ENCODE measurements at regions not wholly inside any gene's neighbourhood (a gene's known extent, or its start where the extent isn't known, plus 50 kb on each side); places are given as distances from the start of the nearest gene placed in this dataset.
A peak's percentile ranks its signal among the peaks of the same experiment; 100 is the strongest.

- peaks cover 0 to 4% of the 10 kb centered on the region in 2 donors for H3K9me3 ChIP-seq (replicated peaks in 1 of 2; ENCODE audit: control insufficient read depth in 2 of 2, insufficient read depth in 1 of 2, low read depth in 1 of 2, low read length in 2 of 2)
- WGBS, 2 donors (ENCODE audit: extremely low coverage in 2 of 2, insufficient read length in 2 of 2, insufficient replicate concordance in 1 of 2), result no CpG with 5 or more reads among the region's 1 CpG
- DNase-seq (ENCODE audit: low spot score), result no peak
- no peaks in the 10 kb centered on the region for H3K36me3 ChIP-seq (replicated peaks in 1 of 2; ENCODE audit: control insufficient read depth in 2 of 2, insufficient read depth in 2 of 2, low read length in 2 of 2)
- H3K9ac ChIP-seq (ENCODE audit: low read depth, low read length, poor library complexity), result no peak overlapping the region
- no peak overlapping the region for H3K14ac ChIP-seq (ENCODE audit: low read length)
- H3K27ac ChIP-seq (replicated peaks; ENCODE audit: low read length), result no peak overlapping the region
- H4K8ac ChIP-seq (ENCODE audit: low read depth, low read length), result no peak overlapping the region
- no peaks in the 10 kb centered on the region for H3K27me3 ChIP-seq (ENCODE audit: control insufficient read depth in 3 of 3, insufficient read depth in 3 of 3, low read depth in 1 of 3, low read length in 3 of 3)
- H3K79me1 ChIP-seq (ENCODE audit: low read depth, low read length), result no peaks in the 10 kb centered on the region
- no peak overlapping the region for H3K4ac ChIP-seq (ENCODE audit: low read length)
- H3K18ac ChIP-seq (ENCODE audit: low read length), result no peak overlapping the region
- H2BK5ac ChIP-seq (ENCODE audit: low read length), result no peak overlapping the region
- H2AFZ ChIP-seq (ENCODE audit: low read length), result no peak overlapping the region
- no peaks in the 10 kb centered on the region for H3K4me1 ChIP-seq (ENCODE audit: control insufficient read depth in 2 of 2, insufficient read depth in 1 of 2, low read depth in 1 of 2, low read length in 2 of 2)
- no peak overlapping the region for H2BK15ac ChIP-seq (ENCODE audit: low read length)
- H3K23ac ChIP-seq (ENCODE audit: low read depth, low read length, poor library complexity), result no peak overlapping the region
- H4K91ac ChIP-seq (ENCODE audit: low read depth, low read length, poor library complexity), result no peak overlapping the region
- no peak overlapping the region for H2AK5ac ChIP-seq (ENCODE audit: low read depth, low read length)
- no peak overlapping the region for H3K4me2 ChIP-seq (ENCODE audit: insufficient read depth, low read length, poor library complexity, severe bottlenecking)
- H2BK12ac ChIP-seq (ENCODE audit: low read length), result no peak overlapping the region
- H2BK120ac ChIP-seq (ENCODE audit: low read depth, low read length), result no peak overlapping the region
- no peak overlapping the region for H3K4me3 ChIP-seq (ENCODE audit: low read length in 2 of 2)
These were observed 455.0 kb downstream of the EPHA3 start for GRCh38 chr3:89562373-89562772.

- no peak overlapping the region for H3K4me3 ChIP-seq (ENCODE audit: low read length in 2 of 2)
- H2AK5ac ChIP-seq (ENCODE audit: low read depth, low read length), result no peak overlapping the region
- no peak overlapping the region for H3K18ac ChIP-seq (ENCODE audit: low read length)
- no peak for DNase-seq (ENCODE audit: low spot score)
- H3K79me1 ChIP-seq (ENCODE audit: low read depth, low read length), result no peaks in the 10 kb centered on the region
- H3K9ac ChIP-seq (ENCODE audit: low read depth, low read length, poor library complexity), result no peak overlapping the region
- H3K27me3 ChIP-seq (ENCODE audit: control insufficient read depth in 3 of 3, insufficient read depth in 3 of 3, low read depth in 1 of 3, low read length in 3 of 3), result no peaks in the 10 kb centered on the region
- no peak overlapping the region for H2BK12ac ChIP-seq (ENCODE audit: low read length)
- peaks cover 0 to 4% of the 10 kb centered on the region in 2 donors for H3K9me3 ChIP-seq (replicated peaks in 1 of 2; ENCODE audit: control insufficient read depth in 2 of 2, insufficient read depth in 1 of 2, low read depth in 1 of 2, low read length in 2 of 2)
- H3K4me1 ChIP-seq (ENCODE audit: control insufficient read depth in 2 of 2, insufficient read depth in 1 of 2, low read depth in 1 of 2, low read length in 2 of 2), result no peaks in the 10 kb centered on the region
- H3K14ac ChIP-seq (ENCODE audit: low read length), result no peak overlapping the region
- no peak overlapping the region for H3K23ac ChIP-seq (ENCODE audit: low read depth, low read length, poor library complexity)
- no peak overlapping the region for H3K4me2 ChIP-seq (ENCODE audit: insufficient read depth, low read length, poor library complexity, severe bottlenecking)
- no peak overlapping the region for H2BK15ac ChIP-seq (ENCODE audit: low read length)
- H3K4ac ChIP-seq (ENCODE audit: low read length), result no peak overlapping the region
- no peak overlapping the region for H2AFZ ChIP-seq (ENCODE audit: low read length)
- H2BK5ac ChIP-seq (ENCODE audit: low read length), result no peak overlapping the region
- H3K27ac ChIP-seq (replicated peaks; ENCODE audit: low read length), result no peak overlapping the region
- H4K8ac ChIP-seq (ENCODE audit: low read depth, low read length), result no peak overlapping the region
- H2BK120ac ChIP-seq (ENCODE audit: low read depth, low read length), result no peak overlapping the region
- no peaks in the 10 kb centered on the region for H3K36me3 ChIP-seq (replicated peaks in 1 of 2; ENCODE audit: control insufficient read depth in 2 of 2, insufficient read depth in 2 of 2, low read length in 2 of 2)
- no peak overlapping the region for H4K91ac ChIP-seq (ENCODE audit: low read depth, low read length, poor library complexity)
These were observed 457.7 kb downstream of the EPHA3 start for GRCh38 chr3:89565098-89565497.

- Histone ChIP-seq H3K27ac (replicated peaks; ENCODE audit: low read length) (no peak overlapping the region), H3K23ac (ENCODE audit: low read depth, low read length, poor library complexity) (peak overlapping the region; percentile 34), H2BK12ac (ENCODE audit: low read length) (no peak overlapping the region), H2AK5ac (ENCODE audit: low read depth, low read length) (no peak overlapping the region), H2BK120ac (ENCODE audit: low read depth, low read length) (no peak overlapping the region), H2AFZ (ENCODE audit: low read length) (no peak overlapping the region), H2BK15ac (ENCODE audit: low read length) (no peak overlapping the region), H3K18ac (ENCODE audit: low read length) (peak overlapping the region; percentile 27), H3K14ac (ENCODE audit: low read length) (no peak overlapping the region), H3K36me3 (replicated peaks in 1 of 2; ENCODE audit: control insufficient read depth in 2 of 2, insufficient read depth in 2 of 2, low read length in 2 of 2) (no peaks in the 10 kb centered on the region), H3K4me3 (ENCODE audit: low read length in 2 of 2) (no peak overlapping the region), H3K9me3 (replicated peaks in 1 of 2; ENCODE audit: control insufficient read depth in 2 of 2, insufficient read depth in 1 of 2, low read depth in 1 of 2, low read length in 2 of 2) (peaks cover 0 to 4% of the 10 kb centered on the region in 2 donors), H3K27me3 (ENCODE audit: control insufficient read depth in 3 of 3, insufficient read depth in 3 of 3, low read depth in 1 of 3, low read length in 3 of 3) (no peaks in the 10 kb centered on the region), H3K4ac (ENCODE audit: low read length) (no peak overlapping the region), H3K79me1 (ENCODE audit: low read depth, low read length) (no peaks in the 10 kb centered on the region), H3K9ac (ENCODE audit: low read depth, low read length, poor library complexity) (no peak overlapping the region), H2BK5ac (ENCODE audit: low read length) (no peak overlapping the region), H3K4me2 (ENCODE audit: insufficient read depth, low read length, poor library complexity, severe bottlenecking) (no peak overlapping the region), H4K91ac (ENCODE audit: low read depth, low read length, poor library complexity) (no peak overlapping the region), H3K4me1 (ENCODE audit: control insufficient read depth in 2 of 2, insufficient read depth in 1 of 2, low read depth in 1 of 2, low read length in 2 of 2) (no peaks in the 10 kb centered on the region), H4K8ac (ENCODE audit: low read depth, low read length) (peak overlapping the region; percentile 92)
- no CpG with 5 or more reads among the region's 6 CpGs for WGBS, 2 donors (ENCODE audit: extremely low coverage in 2 of 2, insufficient read length in 2 of 2, insufficient replicate concordance in 1 of 2)
- DNase-seq (ENCODE audit: low spot score), result no peak
These were observed 463.0 kb downstream of the EPHA3 start for GRCh38 chr3:89570465-89570864.

- Histone ChIP-seq H3K23ac (ENCODE audit: low read depth, low read length, poor library complexity) (no peak overlapping the region), H2BK12ac (ENCODE audit: low read length) (no peak overlapping the region), H3K4me3 (ENCODE audit: low read length in 2 of 2) (no peak overlapping the region), H3K27me3 (ENCODE audit: control insufficient read depth in 3 of 3, insufficient read depth in 3 of 3, low read depth in 1 of 3, low read length in 3 of 3) (no peaks in the 10 kb centered on the region), H3K9me3 (replicated peaks in 1 of 2; ENCODE audit: control insufficient read depth in 2 of 2, insufficient read depth in 1 of 2, low read depth in 1 of 2, low read length in 2 of 2) (peaks cover 0 to 2% of the 10 kb centered on the region in 2 donors), H3K4ac (ENCODE audit: low read length) (no peak overlapping the region), H4K8ac (ENCODE audit: low read depth, low read length) (no peak overlapping the region), H2BK15ac (ENCODE audit: low read length) (no peak overlapping the region), H3K36me3 (replicated peaks in 1 of 2; ENCODE audit: control insufficient read depth in 2 of 2, insufficient read depth in 2 of 2, low read length in 2 of 2) (no peaks in the 10 kb centered on the region), H2AFZ (ENCODE audit: low read length) (peak overlapping the region; percentile 73), H2BK5ac (ENCODE audit: low read length) (no peak overlapping the region), H3K4me2 (ENCODE audit: insufficient read depth, low read length, poor library complexity, severe bottlenecking) (no peak overlapping the region), H3K4me1 (ENCODE audit: control insufficient read depth in 2 of 2, insufficient read depth in 1 of 2, low read depth in 1 of 2, low read length in 2 of 2) (peaks cover 0 to 3% of the 10 kb centered on the region in 2 donors), H2AK5ac (ENCODE audit: low read depth, low read length) (no peak overlapping the region), H4K91ac (ENCODE audit: low read depth, low read length, poor library complexity) (no peak overlapping the region), H3K14ac (ENCODE audit: low read length) (no peak overlapping the region), H2BK120ac (ENCODE audit: low read depth, low read length) (no peak overlapping the region), H3K79me1 (ENCODE audit: low read depth, low read length) (no peaks in the 10 kb centered on the region), H3K9ac (ENCODE audit: low read depth, low read length, poor library complexity) (no peak overlapping the region), H3K27ac (replicated peaks; ENCODE audit: low read length) (no peak overlapping the region), H3K18ac (ENCODE audit: low read length) (peak overlapping the region; percentile 1)
- DNase-seq (ENCODE audit: low spot score), result no peak
- WGBS, 2 donors (ENCODE audit: extremely low coverage in 2 of 2, insufficient read length in 2 of 2, insufficient replicate concordance in 1 of 2), result no CpG with 5 or more reads among the region's 10 CpGs
These were observed 463.9 kb downstream of the EPHA3 start for GRCh38 chr3:89571298-89571697.
